Colonic mucosa (tissue), 4 donors: ENCODE measurements at regions not wholly inside any gene's neighbourhood (a gene's known extent, or its start where the extent isn't known, plus 50 kb on each side); places are given as distances from the start of the nearest gene placed in this dataset.

ENCODE experiments used
- DNase-seq: peaks from one replicate; pipeline ENCODE4 v3.0.0-alpha.2; 2020
- H3K27ac ChIP-seq: fragments of 200-600 bp; one replicate; pipeline ENCODE4 v1.8.0; 2021
- H3K27me3 ChIP-seq: fragments of 200-600 bp; one replicate; pipeline ENCODE4 v1.8.0; 2021
- H3K36me3 ChIP-seq: fragments of 200-600 bp; one replicate; pipeline ENCODE4 v1.8.0; 2021
- H3K4me1 ChIP-seq: fragments of 200-600 bp; one replicate; pipeline ENCODE4 v1.8.0; 2021; ENCODE audit warnings: mild to moderate bottlenecking
- H3K4me3 ChIP-seq: fragments of 200-600 bp; one replicate; pipeline ENCODE4 v1.8.0; 2021
- H3K9ac ChIP-seq, 2 donors: one replicate each; pipeline ENCODE4 v1.7.0; 2013; ENCODE audit warnings: control low read depth in 2 of 2, low read depth in 2 of 2, low read length in 2 of 2
- H3K9me3 ChIP-seq: fragments of 200-600 bp; one replicate; pipeline ENCODE4 v1.8.0; 2021
- intact Hi-C: fragments of 100-400 bp; cut with DNase I; formaldehyde crosslinking; loops from one replicate; pipeline ENCODE4 v1.14.1; 2022
- TF ChIP-seq, protein P1 (sequence below): fragments of 200-600 bp; IDR thresholded peaks from one replicate; pipeline ENCODE4 v1.8.0; 2022; ENCODE audit warnings: antibody characterized with exemption, mild to moderate bottlenecking
- donor health status: healthy.
- donor health status: DM: no; HTN: no; CAD: no.
- donor health status: DM: no; HTN: no; CAD: no.

DNA sequence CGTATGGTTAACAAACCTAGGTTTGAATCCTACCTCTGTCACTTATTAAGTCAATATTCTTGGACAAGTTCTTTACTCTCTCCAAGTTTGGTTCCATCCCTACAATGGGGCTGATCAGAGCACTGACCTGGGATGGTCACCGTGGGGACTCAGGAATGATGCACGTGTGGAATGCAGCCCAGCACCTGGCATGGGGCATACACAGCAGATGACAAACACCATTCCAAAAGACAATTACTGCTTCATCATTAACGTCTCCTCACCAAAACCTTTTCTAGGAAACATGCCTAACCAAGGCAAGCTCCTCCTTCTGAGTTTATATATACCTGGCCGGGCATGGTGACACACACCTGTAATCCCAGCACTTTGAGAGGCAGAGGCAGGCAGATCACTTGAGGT, 532.9 kb upstream of the ID2 start:
- no peak for DNase-seq
- Histone ChIP-seq H3K27me3 (no peaks in the 10 kb centered on the region), H3K9me3 (no peaks in the 10 kb centered on the region), H3K4me1 (no peaks in the 10 kb centered on the region), H3K9ac (no peak overlapping the region), H3K4me3 (no peak overlapping the region), H3K36me3 (no peaks in the 10 kb centered on the region), H3K27ac (no peak overlapping the region)
- intact Hi-C loops: no loop called here
- TF ChIP-seq, protein P1, sequence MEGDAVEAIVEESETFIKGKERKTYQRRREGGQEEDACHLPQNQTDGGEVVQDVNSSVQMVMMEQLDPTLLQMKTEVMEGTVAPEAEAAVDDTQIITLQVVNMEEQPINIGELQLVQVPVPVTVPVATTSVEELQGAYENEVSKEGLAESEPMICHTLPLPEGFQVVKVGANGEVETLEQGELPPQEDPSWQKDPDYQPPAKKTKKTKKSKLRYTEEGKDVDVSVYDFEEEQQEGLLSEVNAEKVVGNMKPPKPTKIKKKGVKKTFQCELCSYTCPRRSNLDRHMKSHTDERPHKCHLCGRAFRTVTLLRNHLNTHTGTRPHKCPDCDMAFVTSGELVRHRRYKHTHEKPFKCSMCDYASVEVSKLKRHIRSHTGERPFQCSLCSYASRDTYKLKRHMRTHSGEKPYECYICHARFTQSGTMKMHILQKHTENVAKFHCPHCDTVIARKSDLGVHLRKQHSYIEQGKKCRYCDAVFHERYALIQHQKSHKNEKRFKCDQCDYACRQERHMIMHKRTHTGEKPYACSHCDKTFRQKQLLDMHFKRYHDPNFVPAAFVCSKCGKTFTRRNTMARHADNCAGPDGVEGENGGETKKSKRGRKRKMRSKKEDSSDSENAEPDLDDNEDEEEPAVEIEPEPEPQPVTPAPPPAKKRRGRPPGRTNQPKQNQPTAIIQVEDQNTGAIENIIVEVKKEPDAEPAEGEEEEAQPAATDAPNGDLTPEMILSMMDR: no peak

DNA sequence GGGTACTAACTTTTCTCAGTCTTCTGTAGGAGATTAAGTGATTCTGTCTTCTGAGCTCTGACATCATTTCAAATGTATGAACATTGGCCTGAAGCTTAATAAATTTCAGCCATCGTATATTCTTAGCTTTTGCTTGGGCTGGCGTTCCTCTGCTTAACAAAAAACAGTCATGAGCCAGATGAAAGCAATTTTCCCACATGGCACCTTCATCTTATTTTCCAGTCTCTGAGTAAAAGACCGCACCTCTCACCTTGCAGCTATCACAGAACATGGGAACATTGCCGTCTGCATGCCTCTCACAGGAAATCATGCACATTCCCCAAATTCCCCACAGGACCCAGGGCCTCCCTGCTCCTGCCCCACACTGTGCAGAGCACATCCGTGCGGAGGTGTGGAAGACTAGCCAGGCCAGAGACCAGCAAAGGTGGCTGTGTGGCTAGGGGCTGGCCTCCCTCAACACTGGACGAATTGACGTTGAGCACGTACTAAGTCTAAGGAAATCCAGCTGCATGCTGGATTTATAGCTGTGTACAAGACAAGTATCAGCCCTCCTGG, 531.8 kb upstream of the ID2 start:
- intact Hi-C loops: no loop called here
- H3K27ac ChIP-seq: no peak overlapping the region
- H3K27me3 ChIP-seq: no peaks in the 10 kb centered on the region
- no peaks in the 10 kb centered on the region for H3K36me3 ChIP-seq
- TF ChIP-seq, protein P1: no peak
- H3K4me1 ChIP-seq: no peaks in the 10 kb centered on the region
- no peaks in the 10 kb centered on the region for H3K9me3 ChIP-seq
- H3K9ac ChIP-seq: no peak overlapping the region
- DNase-seq: peak; percentile 9
- H3K4me3 ChIP-seq: no peak overlapping the region

DNA sequence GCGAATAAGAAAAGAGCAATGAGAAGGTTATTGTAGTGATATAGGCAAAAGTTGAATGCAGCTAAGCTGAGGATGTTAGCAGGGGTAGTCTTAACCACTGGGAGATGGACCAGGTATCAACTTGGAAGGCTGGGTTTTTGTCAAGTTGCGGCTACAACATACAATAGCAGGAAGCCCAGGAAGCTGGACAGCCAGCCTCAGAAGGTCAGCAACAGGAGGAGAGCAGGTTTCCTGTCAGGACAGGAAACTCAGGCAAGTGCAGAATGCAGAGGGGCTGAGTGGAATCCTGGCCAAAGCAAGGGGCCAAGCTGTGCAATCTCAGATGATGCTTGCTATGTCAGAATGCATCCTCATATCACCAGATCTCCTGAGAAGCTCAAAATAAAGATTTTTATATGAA, 530.0 kb upstream of the ID2 start:
- peak; percentile 10 for DNase-seq
- Histone ChIP-seq H3K4me3 (no peak overlapping the region), H3K4me1 (no peaks in the 10 kb centered on the region), H3K9ac (no peak overlapping the region), H3K9me3 (no peaks in the 10 kb centered on the region), H3K27me3 (no peaks in the 10 kb centered on the region), H3K27ac (no peak overlapping the region), H3K36me3 (no peaks in the 10 kb centered on the region)
- intact Hi-C loops: no loop called here
- TF ChIP-seq, protein P1: no peak

DNA sequence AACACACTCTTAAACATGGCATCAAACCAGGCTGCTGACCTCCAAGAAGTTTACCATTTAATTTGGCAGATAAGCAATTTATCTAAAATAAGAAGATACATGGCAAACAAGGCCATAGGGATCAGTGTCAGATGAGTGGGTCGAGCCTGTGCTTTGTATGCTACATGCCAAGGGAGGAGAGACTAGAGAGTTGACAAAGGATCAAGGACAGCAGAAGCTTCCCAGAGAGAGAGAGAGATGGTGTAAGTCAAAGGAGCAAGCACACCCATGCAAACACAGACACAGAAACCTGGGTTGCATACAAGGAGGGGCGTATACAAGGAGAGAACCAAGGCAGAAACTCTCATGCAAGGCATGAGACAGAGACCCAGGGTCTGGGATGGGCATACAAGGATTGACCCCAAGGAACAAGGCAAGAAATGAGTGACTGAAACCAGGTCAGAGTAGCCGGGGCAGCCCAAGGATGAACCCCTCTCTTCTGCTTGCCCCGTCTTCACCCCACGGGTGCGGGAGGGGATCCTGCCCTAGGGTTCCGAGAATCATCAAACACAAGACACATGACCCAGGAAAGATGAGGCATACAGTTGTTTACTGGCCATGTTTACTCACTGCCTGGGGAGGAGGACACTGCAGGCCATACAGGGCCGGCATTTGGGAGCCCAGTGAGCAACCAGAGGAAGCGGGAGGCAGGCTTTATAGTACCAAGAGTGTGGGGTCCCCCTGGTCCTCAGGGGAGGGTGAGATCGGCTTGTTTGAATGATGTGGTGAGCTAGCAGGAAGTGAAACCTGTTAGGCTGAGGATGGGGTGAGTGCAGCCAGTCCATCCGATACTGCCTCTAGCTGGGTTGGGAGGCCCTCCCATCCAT, 529.2 kb upstream of the ID2 start:
- H3K36me3 ChIP-seq: no peaks in the 10 kb centered on the region
- intact Hi-C loops: no loop called here
- no peaks in the 10 kb centered on the region for H3K9me3 ChIP-seq
- H3K4me3 ChIP-seq: no peak overlapping the region
- TF ChIP-seq, protein P1: no peak
- H3K4me1 ChIP-seq: no peaks in the 10 kb centered on the region
- no peaks in the 10 kb centered on the region for H3K27me3 ChIP-seq
- no peak overlapping the region for H3K27ac ChIP-seq
- H3K9ac ChIP-seq: no peak overlapping the region
- DNase-seq: peak; percentile 16

DNA sequence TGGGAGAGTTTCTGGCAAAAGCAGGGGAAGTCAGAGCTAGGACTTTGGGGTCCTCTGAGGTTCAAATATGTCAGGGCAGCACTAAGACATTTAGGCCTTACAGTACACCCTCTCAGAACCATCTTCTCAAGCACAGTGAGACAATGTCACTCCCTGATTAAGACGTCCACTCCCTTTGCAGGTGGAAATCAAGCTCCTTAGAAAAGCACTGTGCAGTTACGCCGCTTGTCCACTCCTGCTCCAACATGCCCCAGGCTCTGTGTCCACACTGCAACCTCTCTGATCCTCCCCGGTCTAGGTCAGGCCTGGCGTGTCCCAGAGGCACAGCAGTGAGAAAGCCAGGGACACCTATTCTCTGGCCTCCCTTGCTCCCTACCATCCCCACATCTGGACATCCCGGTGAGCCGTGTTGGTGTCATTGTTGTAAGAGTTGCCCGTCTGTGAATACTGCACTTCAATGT, 528.6 kb upstream of the ID2 start:
- no peaks in the 10 kb centered on the region for H3K9me3 ChIP-seq
- intact Hi-C loops: no loop called here
- H3K9ac ChIP-seq: no peak overlapping the region

More for the DNA sequence above, 528.6 kb upstream of the ID2 start:
- no peaks in the 10 kb centered on the region for H3K4me1 ChIP-seq
- no peak overlapping the region for H3K27ac ChIP-seq
- DNase-seq: peak; percentile 5
- TF ChIP-seq, protein P1: no peak
- no peaks in the 10 kb centered on the region for H3K36me3 ChIP-seq
- H3K4me3 ChIP-seq: no peak overlapping the region
- no peaks in the 10 kb centered on the region for H3K27me3 ChIP-seq
